ENCODE measurements at regions not wholly inside any gene's neighbourhood (a gene's known extent, or its start where the extent isn't known, plus 50 kb on each side); places are given as distances from the start of the nearest gene placed in this dataset.

DNA sequence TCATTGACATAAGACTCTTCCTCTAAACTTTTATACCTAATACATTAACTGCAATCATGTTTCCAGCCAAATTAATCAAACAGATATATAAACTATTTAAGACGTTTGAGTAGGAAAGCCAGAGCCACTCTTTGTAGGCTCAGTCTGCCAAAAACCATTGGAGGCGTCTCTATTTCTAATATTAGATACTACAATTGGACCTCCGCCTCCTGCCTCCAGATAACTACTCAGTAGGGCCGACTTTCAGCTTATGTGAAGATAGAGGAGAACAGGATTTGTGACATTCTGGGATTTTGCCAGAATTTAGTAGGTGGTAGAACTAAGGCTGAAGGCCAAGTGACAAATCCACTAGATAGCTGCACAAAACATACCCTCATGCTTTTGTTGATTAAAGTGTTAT is 463.0 kb downstream of the CETN3 start:
- TF ChIP-seq POLR2AphosphoS5 (IDR thresholded peaks at IDR 0.05; ENCODE audit: insufficient read depth in 1 of 2, low read depth in 1 of 2) (no peak), POLR2A (IDR thresholded peaks at IDR 0.05) (no peak)
